ENCODE measurements at regions not wholly inside any gene's neighbourhood (a gene's known extent, or its start where the extent isn't known, plus 50 kb on each side); places are given as distances from the start of the nearest gene placed in this dataset.

DNA sequence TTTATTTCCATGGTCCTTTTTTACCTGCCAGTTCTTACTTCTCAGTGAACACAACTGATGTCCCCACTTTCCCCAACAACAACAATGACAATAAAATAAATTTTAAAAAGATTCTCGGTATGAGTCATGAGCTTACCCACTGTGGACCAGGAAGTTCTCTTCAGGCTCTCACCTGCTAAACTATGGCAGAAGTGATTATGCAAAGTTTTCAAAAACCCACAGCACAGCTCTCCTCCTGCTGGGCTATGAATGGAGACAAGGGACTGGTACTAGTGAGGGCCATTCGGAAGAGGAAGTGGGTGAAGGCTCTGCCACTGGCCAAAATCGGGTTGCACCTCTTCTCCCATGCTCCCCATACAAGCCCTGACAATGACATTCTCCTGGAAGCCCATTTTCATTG, 429.4 kb downstream of the PIK3R1 start:
- in situ Hi-C loops (cut with MboI; ENCODE audit: low pct_ligation_motif_present in 1 of 4, low pct_unique_long_range_greater_than_20kb in 1 of 4, low sequenced_read_pairs in 3 of 4), result no loop called here
- intact Hi-C loops (cut with DNase I; ENCODE audit: low total_unique reads), result no loop called here
- Histone ChIP-seq H3K4me1 (peaks cover 0 to 9% (median 5%) of the 10 kb centered on the region in 4 donors), H3K27ac (no peak overlapping the region), H3K9me3 (peaks cover 0 to 3% of the 10 kb centered on the region in 2 donors), H3K36me3 (no peaks in the 10 kb centered on the region), H3K4me3 (no peak overlapping the region), H3K27me3 (no peaks in the 10 kb centered on the region)
- no peak for TF ChIP-seq POLR2A (IDR thresholded peaks at IDR 0.05)
- no peak for TF ChIP-seq EP300 (IDR thresholded peaks at IDR 0.05; ENCODE audit: low read depth)
- no peak for TF ChIP-seq POLR2AphosphoS5 (IDR thresholded peaks at IDR 0.05)
- TF ChIP-seq, protein P1, sequence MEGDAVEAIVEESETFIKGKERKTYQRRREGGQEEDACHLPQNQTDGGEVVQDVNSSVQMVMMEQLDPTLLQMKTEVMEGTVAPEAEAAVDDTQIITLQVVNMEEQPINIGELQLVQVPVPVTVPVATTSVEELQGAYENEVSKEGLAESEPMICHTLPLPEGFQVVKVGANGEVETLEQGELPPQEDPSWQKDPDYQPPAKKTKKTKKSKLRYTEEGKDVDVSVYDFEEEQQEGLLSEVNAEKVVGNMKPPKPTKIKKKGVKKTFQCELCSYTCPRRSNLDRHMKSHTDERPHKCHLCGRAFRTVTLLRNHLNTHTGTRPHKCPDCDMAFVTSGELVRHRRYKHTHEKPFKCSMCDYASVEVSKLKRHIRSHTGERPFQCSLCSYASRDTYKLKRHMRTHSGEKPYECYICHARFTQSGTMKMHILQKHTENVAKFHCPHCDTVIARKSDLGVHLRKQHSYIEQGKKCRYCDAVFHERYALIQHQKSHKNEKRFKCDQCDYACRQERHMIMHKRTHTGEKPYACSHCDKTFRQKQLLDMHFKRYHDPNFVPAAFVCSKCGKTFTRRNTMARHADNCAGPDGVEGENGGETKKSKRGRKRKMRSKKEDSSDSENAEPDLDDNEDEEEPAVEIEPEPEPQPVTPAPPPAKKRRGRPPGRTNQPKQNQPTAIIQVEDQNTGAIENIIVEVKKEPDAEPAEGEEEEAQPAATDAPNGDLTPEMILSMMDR (IDR thresholded peaks at IDR 0.05), result no peak
- 68 to 80% methylated on average over 3 of the region's 3 CpGs for WGBS, 2 donors (ENCODE audit: low coverage in 1 of 2)
- no peak for DNase-seq

DNA sequence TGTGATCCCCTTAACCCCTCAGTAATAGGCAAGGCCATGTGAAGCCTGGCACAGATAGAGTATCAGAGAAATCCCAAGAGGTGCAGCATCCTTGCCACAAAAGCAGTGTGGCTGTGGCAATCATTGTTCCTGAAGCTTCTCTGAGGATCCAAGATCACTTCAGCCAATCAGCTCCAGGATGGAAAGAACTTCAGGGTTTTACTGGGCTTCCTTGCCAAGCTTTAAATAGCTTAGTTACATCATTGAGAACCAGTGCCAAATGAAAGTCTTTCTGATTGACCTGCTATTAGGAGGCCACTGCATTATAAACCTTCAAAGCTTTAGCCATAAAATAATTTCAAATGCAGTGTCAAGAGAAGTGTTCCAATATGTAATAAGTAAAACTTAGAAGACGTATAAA, 430.6 kb downstream of the PIK3R1 start:
- TF ChIP-seq, protein P1 (IDR thresholded peaks at IDR 0.05), result no peak
- TF ChIP-seq POLR2A (IDR thresholded peaks at IDR 0.05) (no peak), POLR2AphosphoS5 (IDR thresholded peaks at IDR 0.05) (no peak), EP300 (IDR thresholded peaks at IDR 0.05; ENCODE audit: low read depth) (no peak)
- Histone ChIP-seq H3K36me3 (no peaks in the 10 kb centered on the region), H3K4me3 (no peak overlapping the region), H3K4me1 (peaks cover 0 to 9% (median 5%) of the 10 kb centered on the region in 4 donors), H3K27me3 (no peaks in the 10 kb centered on the region), H3K9me3 (peaks cover 0 to 3% of the 10 kb centered on the region in 2 donors), H3K27ac (no peak overlapping the region)
- in situ Hi-C loops (cut with MboI; ENCODE audit: low pct_ligation_motif_present in 1 of 4, low pct_unique_long_range_greater_than_20kb in 1 of 4, low sequenced_read_pairs in 3 of 4) (no loop called here), intact Hi-C loops (cut with DNase I; ENCODE audit: low total_unique reads) (no loop called here)
- DNase-seq, result no peak
- WGBS, 2 donors (ENCODE audit: low coverage in 1 of 2), result 20 to 33% methylated on average over 1 of the region's 1 CpG

DNA sequence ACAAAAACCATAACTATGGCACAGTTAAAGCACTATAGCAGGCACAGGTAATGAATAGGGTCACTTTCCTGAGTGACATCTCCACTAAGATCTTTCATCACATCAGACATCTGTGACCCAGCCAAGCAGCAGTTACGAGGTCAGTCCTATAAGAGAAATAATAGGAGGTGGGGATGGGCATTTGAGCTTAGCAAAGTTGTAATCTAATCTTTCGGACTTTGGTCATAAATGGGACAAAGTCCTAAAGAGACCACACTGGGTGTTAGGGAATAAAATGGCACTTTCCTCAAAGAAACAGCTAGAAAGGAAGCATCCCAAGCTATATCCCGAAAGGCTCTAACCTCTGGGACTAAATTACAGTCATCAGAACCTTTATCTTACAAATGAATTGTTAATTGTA, 432.2 kb downstream of the PIK3R1 start:
- Histone ChIP-seq H3K4me3 (no peak overlapping the region), H3K9me3 (no peaks in the 10 kb centered on the region), H3K27ac (no peak overlapping the region), H3K36me3 (no peaks in the 10 kb centered on the region), H3K27me3 (no peaks in the 10 kb centered on the region), H3K4me1 (peaks cover 3 to 15% (median 10%) of the 10 kb centered on the region in 4 donors)
- intact Hi-C loops (cut with DNase I; ENCODE audit: low total_unique reads), result no loop called here
- no peak for DNase-seq
- WGBS, 2 donors (ENCODE audit: low coverage in 1 of 2), result 81 to 82% methylated on average over 2 to 3 of the region's 3 CpGs
- in situ Hi-C loops (cut with MboI; ENCODE audit: low pct_ligation_motif_present in 1 of 4, low pct_unique_long_range_greater_than_20kb in 1 of 4, low sequenced_read_pairs in 3 of 4), result no loop called here
- TF ChIP-seq, protein P1 (IDR thresholded peaks at IDR 0.05), result no peak
- no peak for TF ChIP-seq POLR2AphosphoS5 (IDR thresholded peaks at IDR 0.05)

- in situ Hi-C loops (cut with MboI; ENCODE audit: low pct_ligation_motif_present in 1 of 4, low pct_unique_long_range_greater_than_20kb in 1 of 4, low sequenced_read_pairs in 3 of 4), result no loop called here
- peak overlapping the region in 2 of 4 donors; percentile 0 to 49 for H3K27ac ChIP-seq
- peaks cover 3 to 18% (median 12%) of the 10 kb centered on the region in 4 donors for H3K4me1 ChIP-seq
- H3K9me3 ChIP-seq, result no peaks in the 10 kb centered on the region
- no peak overlapping the region for H3K4me3 ChIP-seq
- intact Hi-C loops (cut with DNase I; ENCODE audit: low total_unique reads), result no loop called here
- DNase-seq, result no peak
- TF ChIP-seq EP300 (IDR thresholded peaks at IDR 0.05; ENCODE audit: low read depth) (no peak), POLR2A (IDR thresholded peaks at IDR 0.05) (no peak), POLR2AphosphoS5 (IDR thresholded peaks at IDR 0.05) (no peak)
- TF ChIP-seq, protein P1 (IDR thresholded peaks at IDR 0.05), result no peak
- no peaks in the 10 kb centered on the region for H3K27me3 ChIP-seq
- no peaks in the 10 kb centered on the region for H3K36me3 ChIP-seq
- 54 to 61% methylated on average over 6 to 8 of the region's 8 CpGs for whole genome bisulfite sequencing, 2 donors (ENCODE audit: low coverage in 1 of 2)
Measured at GRCh38 chr5:68648944-68649857, 433.6 kb downstream of the PIK3R1 start.

Data from transverse colon (tissue), 4 donors.